ENCODE measurements at regions not wholly inside any gene's neighbourhood (a gene's known extent, or its start where the extent isn't known, plus 50 kb on each side); places are given as distances from the start of the nearest gene placed in this dataset.

DNA sequence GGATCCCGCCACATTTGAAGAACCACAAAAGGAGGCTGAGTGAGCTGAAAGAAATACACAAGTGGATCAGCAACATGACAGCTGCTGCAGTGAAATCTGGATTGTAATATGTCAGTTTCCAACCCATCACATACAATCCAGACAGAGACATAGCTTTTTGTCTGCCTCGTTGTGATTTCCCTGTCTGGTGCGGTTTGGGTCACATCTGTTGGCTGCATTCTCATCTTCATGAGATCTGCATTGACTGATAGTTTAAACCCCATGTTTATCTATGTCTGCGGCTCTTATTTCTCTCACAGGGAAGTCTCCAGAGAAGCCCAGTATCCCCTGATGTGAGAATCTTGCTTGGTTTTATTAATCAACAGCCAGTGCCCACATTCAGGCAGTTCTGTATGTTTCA, 403.1 kb upstream of the ZNF608 start:
- TF ChIP-seq POLR2A (IDR thresholded peaks at IDR 0.05) (no peak), EP300 (IDR thresholded peaks at IDR 0.05) (no peak)
- TF ChIP-seq, protein P1, sequence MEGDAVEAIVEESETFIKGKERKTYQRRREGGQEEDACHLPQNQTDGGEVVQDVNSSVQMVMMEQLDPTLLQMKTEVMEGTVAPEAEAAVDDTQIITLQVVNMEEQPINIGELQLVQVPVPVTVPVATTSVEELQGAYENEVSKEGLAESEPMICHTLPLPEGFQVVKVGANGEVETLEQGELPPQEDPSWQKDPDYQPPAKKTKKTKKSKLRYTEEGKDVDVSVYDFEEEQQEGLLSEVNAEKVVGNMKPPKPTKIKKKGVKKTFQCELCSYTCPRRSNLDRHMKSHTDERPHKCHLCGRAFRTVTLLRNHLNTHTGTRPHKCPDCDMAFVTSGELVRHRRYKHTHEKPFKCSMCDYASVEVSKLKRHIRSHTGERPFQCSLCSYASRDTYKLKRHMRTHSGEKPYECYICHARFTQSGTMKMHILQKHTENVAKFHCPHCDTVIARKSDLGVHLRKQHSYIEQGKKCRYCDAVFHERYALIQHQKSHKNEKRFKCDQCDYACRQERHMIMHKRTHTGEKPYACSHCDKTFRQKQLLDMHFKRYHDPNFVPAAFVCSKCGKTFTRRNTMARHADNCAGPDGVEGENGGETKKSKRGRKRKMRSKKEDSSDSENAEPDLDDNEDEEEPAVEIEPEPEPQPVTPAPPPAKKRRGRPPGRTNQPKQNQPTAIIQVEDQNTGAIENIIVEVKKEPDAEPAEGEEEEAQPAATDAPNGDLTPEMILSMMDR (IDR thresholded peaks at IDR 0.05) = no peak

Measured in suprapubic skin (tissue), 3 donors.